A673 (cell line): ENCODE measurements at regions not wholly inside any gene's neighbourhood (a gene's known extent, or its start where the extent isn't known, plus 50 kb on each side); places are given as distances from the start of the nearest gene placed in this dataset.

Source experiments
- CTCF ChIP-seq: fragments of 300-800, 200-600 bp; sonication (generic); conservative IDR thresholded peaks from 2 replicates; pipeline ENCODE4 v1.5.1; 2017; ENCODE audit warnings: low read depth, mild to moderate bottlenecking, antibody characterized with exemption, low read length, moderate library complexity, mixed read lengths
- EZH2 ChIP-seq: fragments of 200-600 bp; sonication (generic); IDR thresholded peaks from 2 replicates; pipeline ENCODE4 v1.6.1; 2017; ENCODE audit warnings: borderline replicate concordance, low read depth, mild to moderate bottlenecking, mixed read lengths, antibody characterized with exemption, low read length; ENCODE audit not compliant: poor library complexity, severe bottlenecking

- no peak for TF ChIP-seq CTCF
- TF ChIP-seq EZH2 = no peak
Observed at GRCh38 chr12:40561395-40561966, 130.8 kb upstream of the CNTN1 start.
